ENCODE measurements at regions not wholly inside any gene's neighbourhood (a gene's known extent, or its start where the extent isn't known, plus 50 kb on each side); places are given as distances from the start of the nearest gene placed in this dataset.

GRCh38 chr17:36768394-36768793 lies 167.0 kb downstream of the MRM1 start:
- POLR2A ChIA-PET, result interaction anchor here (0.6 kb wide), 1 partner anchor 148 kb away, joined by 11 read pairs; no protein-coding TSS in a partner anchor
- Histone ChIP-seq H3K36me3 (ENCODE audit: control insufficient read depth in 2 of 2, insufficient read depth in 1 of 2, low read length in 2 of 2) (no peaks in the 10 kb centered on the region), H3K4me3 (ENCODE audit: low read depth, low read length) (no peak overlapping the region), H3K4me1 (ENCODE audit: control insufficient read depth, insufficient read depth, low read length) (0 out of 2 replicates have a peak, but pooled peaks cover 3% of the 10 kb centered on the region), H3K27ac (ENCODE audit: extremely low read depth, low read depth, low read length) (no peak overlapping the region), H3K9me3 (ENCODE audit: control insufficient read depth, insufficient read depth, low read depth, low read length) (no peaks in the 10 kb centered on the region)
- TF ChIP-seq RBAK (tag by site-specific recombination; IDR thresholded peaks at IDR 0.05) (no peak), ZNF600 (tag by site-specific recombination; IDR thresholded peaks at IDR 0.05) (0 out of 2 replicates have a peak, but pooled peaks have one; percentile 39), ZFP3 (tag by site-specific recombination; IDR thresholded peaks at IDR 0.05; ENCODE audit: low read depth) (no peak), KLF1 (tag by site-specific recombination; IDR thresholded peaks at IDR 0.05) (peak; percentile 45), GLIS1 (tag by site-specific recombination; IDR thresholded peaks at IDR 0.05) (peak; percentile 14; the same call in 1 of the 2 replicates)
- CTCF ChIA-PET, result interaction anchor here (0.6 kb wide), 2 partner anchors 23 to 162 kb away, joined by 3 to 4 read pairs; no protein-coding TSS in a partner anchor

DNA sequence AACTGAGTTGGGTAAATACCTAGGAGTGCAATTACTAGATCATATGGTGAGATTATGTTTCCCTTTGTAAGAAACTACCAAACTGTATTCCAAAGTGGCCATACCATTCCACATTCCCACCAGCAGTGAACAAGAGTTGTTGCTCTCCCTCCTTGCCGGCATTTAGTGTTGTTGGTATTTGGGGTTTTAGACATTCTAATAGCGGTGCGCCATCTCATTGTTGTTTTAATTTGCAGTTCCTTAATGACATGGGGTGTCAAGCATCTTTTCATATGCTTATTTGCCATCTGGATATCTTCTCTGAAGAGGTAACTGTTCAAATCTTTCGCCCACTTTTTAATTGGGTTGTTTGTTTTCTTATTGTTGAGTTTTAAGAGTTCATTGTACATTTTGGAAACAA lies 164.2 kb upstream of the LHX1 start:
- TF ChIP-seq GLI2 (tag by site-specific recombination; IDR thresholded peaks at IDR 0.05; ENCODE audit: borderline replicate concordance, low read depth), result no peak
- Histone ChIP-seq H3K4me3 (ENCODE audit: low read depth, low read length) (no peak overlapping the region), H3K9me3 (ENCODE audit: control insufficient read depth, insufficient read depth, low read depth, low read length) (no peaks in the 10 kb centered on the region), H3K36me3 (ENCODE audit: control insufficient read depth in 2 of 2, insufficient read depth in 1 of 2, low read length in 2 of 2) (no peaks in the 10 kb centered on the region), H3K27ac (ENCODE audit: extremely low read depth, low read depth, low read length) (no peak overlapping the region), H3K4me1 (ENCODE audit: control insufficient read depth, insufficient read depth, low read length) (0 out of 2 replicates have a peak, but pooled peaks cover 3% of the 10 kb centered on the region)
- CTCF ChIA-PET, result interaction anchor here (1.9 kb wide), 1 partner anchor 274 kb away, joined by 8 read pairs; no protein-coding TSS in a partner anchor
- POLR2A ChIA-PET, result no interaction called here

DNA sequence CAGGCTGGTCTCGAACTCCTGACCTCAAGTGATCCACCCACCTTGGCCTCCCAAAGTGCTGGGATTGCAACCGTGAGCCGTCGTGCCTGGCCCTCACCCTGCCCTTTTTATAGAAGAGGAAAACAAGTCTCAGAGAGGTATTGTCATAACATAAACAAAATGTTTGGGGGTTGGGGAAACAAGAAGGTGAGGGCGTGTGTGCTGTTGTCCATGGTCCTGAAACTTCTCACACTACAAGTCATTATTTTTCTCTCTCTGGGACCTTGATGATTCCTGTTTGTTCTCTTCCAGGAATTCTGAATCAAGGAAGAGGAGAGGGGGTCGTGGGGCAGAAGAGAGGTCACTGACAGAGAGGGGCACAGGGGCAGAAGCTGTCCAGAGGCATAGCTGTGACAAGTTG lies 160.2 kb upstream of the LHX1 start:
- CTCF ChIA-PET, result no interaction called here
- POLR2A ChIA-PET, result no interaction called here

GRCh38 chr17:36778448-36778847 lies 158.8 kb upstream of the LHX1 start:
- H3K4me1 ChIP-seq (ENCODE audit: control insufficient read depth, insufficient read depth, low read length), result no peaks in the 10 kb centered on the region
- POLR2A ChIA-PET, result no interaction called here
- TF ChIP-seq ZNF114 (tag by site-specific recombination; IDR thresholded peaks at IDR 0.05), result no peak
- TF ChIP-seq ZNF112 (tag by site-specific recombination; IDR thresholded peaks at IDR 0.05), result no peak
- TF ChIP-seq ZNF341 (tag by site-specific recombination; IDR thresholded peaks at IDR 0.05; ENCODE audit: low read depth), result no peak
- no peak for TF ChIP-seq ZNF404 (tag by site-specific recombination; IDR thresholded peaks at IDR 0.05)
- no peak for TF ChIP-seq ZNF211 (tag by site-specific recombination; IDR thresholded peaks at IDR 0.05; ENCODE audit: low read depth)
- TF ChIP-seq ZNF585B (tag by site-specific recombination; IDR thresholded peaks at IDR 0.05), result no peak
- no peak for TF ChIP-seq KLF8 (tag by site-specific recombination; IDR thresholded peaks at IDR 0.05)
- peak; percentile 74 for TF ChIP-seq EGR2 (tag by site-specific recombination; IDR thresholded peaks at IDR 0.05; ENCODE audit: low read depth)
- no peak for TF ChIP-seq ZNF324 (tag by site-specific recombination; IDR thresholded peaks at IDR 0.05)
- TF ChIP-seq ZNF558 (tag by site-specific recombination; IDR thresholded peaks at IDR 0.05), result peak; percentile 79
- TF ChIP-seq ZSCAN23 (tag by site-specific recombination; IDR thresholded peaks at IDR 0.05), result no peak
- TF ChIP-seq ZNF174 (tag by site-specific recombination; IDR thresholded peaks at IDR 0.05), result no peak
- TF ChIP-seq PRDM6 (tag by site-specific recombination; IDR thresholded peaks at IDR 0.05), result no peak

More for the DNA sequence above, 160.2 kb upstream of the LHX1 start:
- Histone ChIP-seq H3K4me1 (ENCODE audit: control insufficient read depth, insufficient read depth, low read length) (0 out of 2 replicates have a peak, but pooled peaks cover 3% of the 10 kb centered on the region), H3K36me3 (ENCODE audit: control insufficient read depth in 2 of 2, insufficient read depth in 1 of 2, low read length in 2 of 2) (no peaks in the 10 kb centered on the region), H3K27ac (ENCODE audit: extremely low read depth, low read depth, low read length) (no peak overlapping the region), H3K4me3 (ENCODE audit: low read depth, low read length) (no peak overlapping the region), H3K9me3 (ENCODE audit: control insufficient read depth, insufficient read depth, low read depth, low read length) (no peaks in the 10 kb centered on the region)
- TF ChIP-seq ZNF112 (tag by site-specific recombination; IDR thresholded peaks at IDR 0.05) (no peak), MYNN (tag by site-specific recombination; IDR thresholded peaks at IDR 0.05; ENCODE audit: borderline replicate concordance) (peak; percentile 88), REST (tag by site-specific recombination; IDR thresholded peaks at IDR 0.05) (peak; percentile 97), SCRT2 (tag by site-specific recombination; IDR thresholded peaks at IDR 0.05) (no peak)

More at GRCh38 chr17:36778448-36778847, 158.8 kb upstream of the LHX1 start:
- no peak overlapping the region for H3K4me3 ChIP-seq (ENCODE audit: low read depth, low read length)
- no peak overlapping the region for H3K27ac ChIP-seq (ENCODE audit: extremely low read depth, low read depth, low read length)
- H3K9me3 ChIP-seq (ENCODE audit: control insufficient read depth, insufficient read depth, low read depth, low read length), result no peaks in the 10 kb centered on the region
- no peaks in the 10 kb centered on the region for H3K36me3 ChIP-seq (ENCODE audit: control insufficient read depth in 2 of 2, insufficient read depth in 1 of 2, low read length in 2 of 2)
- CTCF ChIA-PET, result interaction anchor here (0.6 to 1.1 kb wide), 3 partner anchors 68 to 441 kb away, joined by 3 to 4 read pairs (median 3); no protein-coding TSS in a partner anchor

Measured in HEK293 (cell line).